Stimulated activated CD4-positive, alpha-beta T cell treated with anti-CD3 and anti-CD28 coated beads, Interleukin-12 subunit alpha, Interleukin-12 subunit beta, amount 100 ng/mL, for 48 hours (primary cell): ENCODE measurements at regions not wholly inside any gene's neighbourhood (a gene's known extent, or its start where the extent isn't known, plus 50 kb on each side); places are given as distances from the start of the nearest gene placed in this dataset.

ENCODE experiments used
- DNase-seq, 3 donors: peaks; one replicate each; pipeline ENCODE4 v3.0.0-alpha.2; 2020; ENCODE audit warnings: low read depth in 2 of 3, low spot score in 1 of 3

DNA sequence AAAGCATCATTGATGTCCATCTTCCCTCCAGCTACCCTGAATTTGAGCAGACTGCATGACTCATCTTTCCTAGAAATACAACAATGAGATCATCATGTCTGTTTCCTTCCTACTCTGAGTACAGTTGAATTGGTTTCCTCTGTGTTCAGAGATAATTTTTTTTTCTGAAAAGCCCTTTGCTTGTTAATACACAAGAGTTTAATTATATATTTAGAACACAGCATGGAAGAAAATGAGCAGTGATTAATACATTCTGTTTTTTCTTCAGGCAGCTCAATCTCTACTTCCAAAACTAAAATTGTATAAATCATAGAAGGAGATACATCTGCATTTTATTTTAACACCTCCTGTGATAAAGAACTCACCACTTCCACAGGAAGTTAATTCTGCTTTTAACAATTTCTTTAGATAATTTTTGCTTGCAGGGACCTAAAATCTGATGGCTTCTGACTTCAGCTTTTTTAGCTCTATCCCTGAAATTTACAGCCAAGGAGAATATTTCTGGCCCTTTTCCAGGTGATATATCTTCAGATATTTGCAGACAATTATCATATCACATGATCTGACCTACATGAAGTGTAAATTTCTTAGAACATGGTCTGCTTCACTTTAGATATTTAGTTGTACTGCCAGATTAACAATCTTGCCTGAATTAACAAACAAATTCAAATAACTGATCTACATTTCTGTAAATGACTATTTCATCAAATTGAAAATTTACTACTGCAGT, 249.0 kb downstream of the TRIB2 start:
- no peak for DNase-seq

DNA sequence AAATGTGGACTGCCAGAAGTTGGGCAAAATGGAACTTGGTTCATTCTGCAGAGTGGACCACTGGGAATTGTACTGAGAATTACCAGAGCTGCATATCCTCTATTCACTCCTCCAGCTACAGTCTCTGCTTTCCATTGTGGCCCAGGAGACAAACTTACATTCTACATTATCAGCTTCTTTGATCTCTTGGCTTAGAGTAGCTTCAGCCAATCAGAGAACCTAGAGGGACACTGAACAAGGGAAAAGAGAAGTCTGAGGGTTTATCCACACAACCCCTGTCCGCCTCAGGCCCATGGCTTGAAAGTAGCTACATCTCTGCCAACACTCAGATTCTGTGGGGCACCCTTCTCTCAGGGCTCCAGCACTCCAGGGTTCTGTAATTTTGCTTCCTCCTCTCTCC, 251.1 kb downstream of the TRIB2 start:
- no peak for DNase-seq

GRCh38 chr2:12968399-12968798, 251.7 kb downstream of the TRIB2 start:
- DNase-seq: no peak

DNA sequence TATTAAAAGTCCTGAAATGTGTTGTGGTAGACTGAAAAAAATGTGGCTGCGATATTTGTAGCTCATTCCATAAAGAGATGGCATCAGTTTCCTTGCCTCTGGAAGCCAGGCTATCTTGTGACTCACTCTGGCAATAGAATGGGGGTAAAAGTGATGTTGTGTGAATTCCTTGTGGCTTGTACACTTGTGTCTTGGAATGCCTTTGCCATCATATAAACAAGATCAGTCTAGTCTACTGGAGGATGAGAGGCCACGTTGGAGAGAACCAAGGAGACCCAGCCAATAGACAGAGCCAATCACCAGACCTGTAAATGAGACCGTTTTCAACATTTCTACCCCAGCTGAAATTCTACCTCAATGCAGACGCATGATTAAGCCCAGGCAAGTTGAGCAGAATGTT, 254.1 kb downstream of the TRIB2 start:
- no peak for DNase-seq

GRCh38 chr2:12971581-12972365, 255.0 kb downstream of the TRIB2 start:
- DNase-seq: no peak

DNA sequence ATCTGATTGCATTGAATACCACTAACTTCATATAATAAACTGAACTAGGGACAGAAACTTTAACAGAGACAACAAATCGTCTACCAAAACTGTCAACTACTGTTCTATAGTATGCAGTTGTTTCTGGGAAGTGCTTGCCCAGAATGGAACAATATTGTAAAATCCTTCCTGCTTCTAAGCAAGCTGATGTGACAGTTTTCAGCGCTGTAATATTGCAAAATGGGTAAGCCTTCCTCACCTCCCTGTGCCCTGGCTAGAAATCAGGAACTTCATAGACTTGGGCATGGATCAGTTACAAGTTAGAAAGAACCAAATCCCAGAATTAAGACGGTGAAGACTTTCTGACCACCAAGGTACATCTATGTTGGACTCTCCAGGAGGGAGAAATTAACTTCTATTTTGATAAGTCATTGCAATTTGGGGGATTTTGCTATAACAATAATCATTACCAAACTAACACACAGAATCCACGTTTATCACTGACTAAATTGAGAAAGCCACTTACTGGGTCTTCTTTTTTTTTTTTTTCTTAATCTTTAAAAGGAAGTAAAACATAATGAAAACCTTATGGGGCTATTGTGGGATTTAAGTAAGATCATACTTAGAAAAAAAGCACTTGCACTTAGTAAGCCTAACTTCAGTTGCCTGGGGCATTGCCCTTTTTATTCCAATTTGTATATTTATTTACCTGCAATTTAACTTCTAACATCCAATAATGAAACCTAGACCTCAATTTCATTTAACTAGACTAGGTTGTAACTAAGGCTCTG, 261.5 kb downstream of the TRIB2 start:
- DNase-seq: no peak

GRCh38 chr2:12979066-12979465, 262.3 kb downstream of the TRIB2 start:
- DNase-seq: no peak

GRCh38 chr2:12980817-12981216, 264.1 kb downstream of the TRIB2 start:
- DNase-seq: no peak

DNA sequence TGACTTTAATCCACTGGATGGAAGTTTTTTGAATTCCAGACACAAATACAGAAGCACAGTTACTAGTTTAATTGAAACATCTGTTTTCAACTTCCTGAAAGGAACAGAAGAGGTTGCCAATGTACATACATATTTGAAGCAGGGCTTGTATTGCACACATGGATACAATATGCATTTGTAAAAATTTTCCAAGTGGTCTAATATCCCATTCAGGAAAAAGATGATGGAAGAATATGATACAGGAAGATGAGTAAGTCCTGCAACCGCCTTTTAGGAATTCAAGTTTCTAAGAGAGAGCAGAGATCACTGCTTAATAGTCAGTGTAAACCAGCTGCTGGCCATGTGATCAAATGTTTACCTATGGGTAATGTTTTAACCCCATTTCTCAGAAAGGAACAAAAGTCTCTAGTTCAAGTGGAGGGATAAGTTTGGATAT, 265.4 kb downstream of the TRIB2 start:
- DNase-seq: no peak

- no peak for DNase-seq
Measured at GRCh38 chr2:12987246-12987645, 270.5 kb downstream of the TRIB2 start.

GRCh38 chr2:12988279-12988678, 271.5 kb downstream of the TRIB2 start:
- no peak for DNase-seq

GRCh38 chr2:12990523-12990922, 273.8 kb downstream of the TRIB2 start:
- no peak for DNase-seq

- no peak for DNase-seq
Measured at GRCh38 chr2:12998685-12999084, 281.9 kb downstream of the TRIB2 start.

DNA sequence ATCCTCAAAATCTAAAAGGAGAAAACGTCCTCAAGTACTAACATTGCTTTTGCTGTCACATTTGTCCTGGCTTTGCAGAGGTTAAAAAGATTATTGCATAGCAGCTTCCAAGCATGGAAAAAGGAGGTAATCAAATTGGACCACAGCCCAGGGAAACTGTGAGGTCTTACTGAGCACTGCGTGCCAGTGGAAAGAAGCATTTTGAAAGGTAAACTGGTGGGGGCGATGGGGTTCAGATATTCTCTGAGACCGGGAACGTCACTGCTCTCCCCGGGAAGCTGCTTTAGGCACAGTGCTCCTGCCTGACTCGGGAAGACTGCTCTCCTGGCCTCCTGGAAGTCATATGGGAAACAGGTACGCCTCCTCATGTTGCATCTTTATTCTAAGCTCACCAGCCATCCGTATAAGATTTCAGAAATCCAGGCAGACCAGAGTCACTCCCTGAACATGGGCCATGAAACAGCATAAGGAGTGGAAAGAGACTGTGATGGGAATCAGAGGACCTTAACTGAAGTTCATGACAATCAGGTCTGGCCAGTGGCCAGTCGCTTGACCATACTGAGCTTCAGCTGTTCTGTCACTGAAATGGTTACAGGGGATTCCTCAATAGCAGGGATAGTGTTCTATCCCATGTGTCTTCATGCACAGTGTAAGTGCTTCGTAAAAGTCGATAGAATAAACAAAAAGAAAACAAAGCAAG, 284.1 kb downstream of the TRIB2 start:
- DNase-seq: no peak

DNA sequence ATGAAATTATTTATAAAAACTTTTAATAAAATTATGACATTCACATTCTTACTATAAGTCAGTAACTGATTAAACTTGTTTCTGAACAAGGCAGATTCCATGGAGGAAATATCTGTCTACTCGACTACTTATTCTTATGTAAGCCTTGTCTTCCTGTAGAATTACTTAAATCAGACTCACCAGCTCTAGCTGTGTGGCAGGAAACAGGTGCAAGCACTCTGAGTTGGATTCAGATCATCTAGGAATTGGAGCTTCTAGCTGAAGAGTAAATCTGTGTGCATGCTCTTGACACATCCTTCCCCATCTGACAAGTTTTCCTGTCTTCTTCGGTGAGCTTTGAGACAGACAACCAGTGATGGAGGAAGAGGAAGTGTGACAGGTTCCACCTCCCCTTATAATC, 284.7 kb downstream of the TRIB2 start:
- no peak for DNase-seq

GRCh38 chr2:13002536-13003331, 286.0 kb downstream of the TRIB2 start:
- no peak for DNase-seq

DNA sequence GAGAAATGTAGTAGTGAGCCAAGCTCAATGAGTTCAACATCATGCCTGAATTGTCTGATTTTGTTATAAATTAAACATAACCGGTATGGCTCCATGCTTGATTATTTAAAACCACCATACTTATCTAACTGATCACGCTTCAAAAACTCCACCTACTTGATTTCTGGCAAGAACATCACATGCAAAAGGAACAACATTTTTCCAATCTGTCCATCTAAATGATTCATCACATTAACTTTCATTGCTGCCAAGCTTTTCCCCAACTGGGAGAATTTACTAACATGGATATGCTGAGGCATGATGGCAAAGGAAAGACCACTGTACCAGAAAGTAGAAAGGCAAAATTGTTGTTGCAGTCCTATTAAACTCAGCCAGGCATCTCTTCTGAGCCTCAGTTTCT, 286.8 kb downstream of the TRIB2 start:
- DNase-seq: no peak

DNA sequence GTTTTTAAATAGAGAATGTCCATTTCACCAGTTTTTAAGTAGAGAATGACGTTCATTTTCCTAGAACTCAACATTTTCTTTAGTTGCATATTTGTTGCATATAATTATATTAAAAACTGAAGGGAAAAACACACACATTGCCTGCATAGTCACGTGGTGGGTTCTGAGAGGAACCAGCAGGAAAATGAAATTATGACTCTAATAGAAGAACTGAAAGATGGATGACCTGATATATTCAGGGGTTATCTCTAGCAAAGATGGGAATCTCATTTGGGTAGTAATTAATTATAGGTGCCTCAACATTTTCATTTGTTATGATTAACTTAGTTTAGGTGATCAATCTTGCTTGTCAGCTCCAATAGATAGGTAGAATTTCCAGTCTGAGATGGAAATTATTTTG, 288.3 kb downstream of the TRIB2 start:
- no peak for DNase-seq

DNA sequence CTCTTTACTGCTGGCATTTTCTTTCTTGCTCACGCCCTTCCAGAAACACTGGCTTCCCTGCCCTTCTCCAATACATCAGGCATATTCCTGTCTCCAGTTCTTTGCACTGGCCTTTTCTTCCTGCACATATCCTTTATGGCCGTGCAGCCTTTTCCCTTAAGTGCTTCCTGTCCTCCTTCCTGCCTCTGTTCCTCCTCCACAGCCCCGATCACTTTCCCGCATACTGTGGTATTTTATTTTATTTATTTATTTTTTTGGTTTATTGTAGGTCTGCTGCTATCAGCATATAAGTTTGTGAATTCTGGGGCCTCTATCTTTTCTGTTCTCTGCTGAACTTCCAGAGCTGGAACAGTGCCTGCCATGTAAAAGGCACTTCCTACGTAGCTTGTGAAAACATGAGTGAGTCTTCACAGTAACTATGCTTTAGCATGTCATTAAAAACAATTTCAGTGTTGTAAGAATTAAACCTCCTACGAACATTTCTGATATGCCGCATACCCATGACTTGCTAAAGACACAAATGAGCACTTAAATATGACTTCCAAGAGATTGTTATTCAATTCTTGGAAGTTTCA, 289.1 kb downstream of the TRIB2 start:
- no peak for DNase-seq

- DNase-seq: no peak
Measured at GRCh38 chr2:13006426-13006825, 289.7 kb downstream of the TRIB2 start.
